Liver (tissue), 3 donors: ENCODE measurements at regions not wholly inside any gene's neighbourhood (a gene's known extent, or its start where the extent isn't known, plus 50 kb on each side); places are given as distances from the start of the nearest gene placed in this dataset.

Source experiments
- ATF3 ChIP-seq: IDR thresholded peaks from 2 replicates; pipeline ENCODE4 v1.6.1; 2016; ENCODE audit warnings: antibody characterized with exemption
- GABPA ChIP-seq, 2 donors: IDR thresholded peaks in 1 of 2; conservative IDR thresholded peaks in 1 of 2; 2 replicates each; pipeline ENCODE4 v1.6.1; 2016; ENCODE audit warnings: antibody characterized with exemption in 2 of 2, mild to moderate bottlenecking in 1 of 2, moderate library complexity in 1 of 2
- JUND ChIP-seq, 2 donors: IDR thresholded peaks; 2 replicates each; pipeline ENCODE4 v1.6.1; 2016; ENCODE audit warnings: antibody characterized with exemption in 2 of 2
- RAD21 ChIP-seq, 2 donors: IDR thresholded peaks; 2 replicates each; pipeline ENCODE4 v1.6.1; 2016; ENCODE audit warnings: antibody characterized with exemption in 2 of 2, mild to moderate bottlenecking in 2 of 2
- SP1 ChIP-seq: IDR thresholded peaks from 2 replicates; pipeline ENCODE4 v1.6.1; 2018; ENCODE audit warnings: antibody characterized with exemption, mild to moderate bottlenecking
- TAF1 ChIP-seq: conservative IDR thresholded peaks from 2 replicates; pipeline ENCODE4 v1.6.1; 2016; ENCODE audit warnings: antibody characterized with exemption, mild to moderate bottlenecking
- YY1 ChIP-seq: IDR thresholded peaks from 2 replicates; pipeline ENCODE4 v1.6.1; 2016; ENCODE audit warnings: antibody characterized with exemption, mild to moderate bottlenecking
- TF ChIP-seq, protein P1 (sequence below): fragments of 150-350 bp; IDR thresholded peaks from 2 replicates; pipeline ENCODE4 v1.5.1; 2017; ENCODE audit warnings: improper control_type of control experiment, low read depth, low read length; ENCODE audit not compliant: missing input control
- TF ChIP-seq, protein P2 (sequence below): IDR thresholded peaks from 2 replicates; pipeline ENCODE4 v1.6.1; 2016; ENCODE audit warnings: antibody characterized with exemption
- TF ChIP-seq, protein P3 (sequence below): IDR thresholded peaks from 2 replicates; pipeline ENCODE4 v1.6.1; 2016; ENCODE audit warnings: antibody characterized with exemption, mild to moderate bottlenecking
- donor health status: healthy.
- donor health status: healthy.

GRCh38 chr17:53017227-53017626 lies 805.5 kb upstream of the KIF2B start:
- TF ChIP-seq, protein P1, sequence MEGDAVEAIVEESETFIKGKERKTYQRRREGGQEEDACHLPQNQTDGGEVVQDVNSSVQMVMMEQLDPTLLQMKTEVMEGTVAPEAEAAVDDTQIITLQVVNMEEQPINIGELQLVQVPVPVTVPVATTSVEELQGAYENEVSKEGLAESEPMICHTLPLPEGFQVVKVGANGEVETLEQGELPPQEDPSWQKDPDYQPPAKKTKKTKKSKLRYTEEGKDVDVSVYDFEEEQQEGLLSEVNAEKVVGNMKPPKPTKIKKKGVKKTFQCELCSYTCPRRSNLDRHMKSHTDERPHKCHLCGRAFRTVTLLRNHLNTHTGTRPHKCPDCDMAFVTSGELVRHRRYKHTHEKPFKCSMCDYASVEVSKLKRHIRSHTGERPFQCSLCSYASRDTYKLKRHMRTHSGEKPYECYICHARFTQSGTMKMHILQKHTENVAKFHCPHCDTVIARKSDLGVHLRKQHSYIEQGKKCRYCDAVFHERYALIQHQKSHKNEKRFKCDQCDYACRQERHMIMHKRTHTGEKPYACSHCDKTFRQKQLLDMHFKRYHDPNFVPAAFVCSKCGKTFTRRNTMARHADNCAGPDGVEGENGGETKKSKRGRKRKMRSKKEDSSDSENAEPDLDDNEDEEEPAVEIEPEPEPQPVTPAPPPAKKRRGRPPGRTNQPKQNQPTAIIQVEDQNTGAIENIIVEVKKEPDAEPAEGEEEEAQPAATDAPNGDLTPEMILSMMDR: no peak
- no peak for TF ChIP-seq YY1
- TF ChIP-seq, protein P2, sequence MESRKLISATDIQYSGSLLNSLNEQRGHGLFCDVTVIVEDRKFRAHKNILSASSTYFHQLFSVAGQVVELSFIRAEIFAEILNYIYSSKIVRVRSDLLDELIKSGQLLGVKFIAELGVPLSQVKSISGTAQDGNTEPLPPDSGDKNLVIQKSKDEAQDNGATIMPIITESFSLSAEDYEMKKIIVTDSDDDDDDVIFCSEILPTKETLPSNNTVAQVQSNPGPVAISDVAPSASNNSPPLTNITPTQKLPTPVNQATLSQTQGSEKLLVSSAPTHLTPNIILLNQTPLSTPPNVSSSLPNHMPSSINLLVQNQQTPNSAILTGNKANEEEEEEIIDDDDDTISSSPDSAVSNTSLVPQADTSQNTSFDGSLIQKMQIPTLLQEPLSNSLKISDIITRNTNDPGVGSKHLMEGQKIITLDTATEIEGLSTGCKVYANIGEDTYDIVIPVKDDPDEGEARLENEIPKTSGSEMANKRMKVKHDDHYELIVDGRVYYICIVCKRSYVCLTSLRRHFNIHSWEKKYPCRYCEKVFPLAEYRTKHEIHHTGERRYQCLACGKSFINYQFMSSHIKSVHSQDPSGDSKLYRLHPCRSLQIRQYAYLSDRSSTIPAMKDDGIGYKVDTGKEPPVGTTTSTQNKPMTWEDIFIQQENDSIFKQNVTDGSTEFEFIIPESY: no peak
- TF ChIP-seq, protein P3, sequence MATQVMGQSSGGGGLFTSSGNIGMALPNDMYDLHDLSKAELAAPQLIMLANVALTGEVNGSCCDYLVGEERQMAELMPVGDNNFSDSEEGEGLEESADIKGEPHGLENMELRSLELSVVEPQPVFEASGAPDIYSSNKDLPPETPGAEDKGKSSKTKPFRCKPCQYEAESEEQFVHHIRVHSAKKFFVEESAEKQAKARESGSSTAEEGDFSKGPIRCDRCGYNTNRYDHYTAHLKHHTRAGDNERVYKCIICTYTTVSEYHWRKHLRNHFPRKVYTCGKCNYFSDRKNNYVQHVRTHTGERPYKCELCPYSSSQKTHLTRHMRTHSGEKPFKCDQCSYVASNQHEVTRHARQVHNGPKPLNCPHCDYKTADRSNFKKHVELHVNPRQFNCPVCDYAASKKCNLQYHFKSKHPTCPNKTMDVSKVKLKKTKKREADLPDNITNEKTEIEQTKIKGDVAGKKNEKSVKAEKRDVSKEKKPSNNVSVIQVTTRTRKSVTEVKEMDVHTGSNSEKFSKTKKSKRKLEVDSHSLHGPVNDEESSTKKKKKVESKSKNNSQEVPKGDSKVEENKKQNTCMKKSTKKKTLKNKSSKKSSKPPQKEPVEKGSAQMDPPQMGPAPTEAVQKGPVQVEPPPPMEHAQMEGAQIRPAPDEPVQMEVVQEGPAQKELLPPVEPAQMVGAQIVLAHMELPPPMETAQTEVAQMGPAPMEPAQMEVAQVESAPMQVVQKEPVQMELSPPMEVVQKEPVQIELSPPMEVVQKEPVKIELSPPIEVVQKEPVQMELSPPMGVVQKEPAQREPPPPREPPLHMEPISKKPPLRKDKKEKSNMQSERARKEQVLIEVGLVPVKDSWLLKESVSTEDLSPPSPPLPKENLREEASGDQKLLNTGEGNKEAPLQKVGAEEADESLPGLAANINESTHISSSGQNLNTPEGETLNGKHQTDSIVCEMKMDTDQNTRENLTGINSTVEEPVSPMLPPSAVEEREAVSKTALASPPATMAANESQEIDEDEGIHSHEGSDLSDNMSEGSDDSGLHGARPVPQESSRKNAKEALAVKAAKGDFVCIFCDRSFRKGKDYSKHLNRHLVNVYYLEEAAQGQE: no peak
- no peak for TF ChIP-seq RAD21 (IDR thresholded peaks at IDR 0.05)
- TF ChIP-seq JUND (IDR thresholded peaks at IDR 0.05): no peak
- TF ChIP-seq TAF1: no peak
- TF ChIP-seq SP1: no peak
- no peak for TF ChIP-seq GABPA (IDR thresholded peaks at IDR 0.05 in 1 of 2, conservative IDR thresholded peaks at IDR 0.05 in 1 of 2)
- TF ChIP-seq ATF3: no peak
